HepG2 (cell line): ENCODE measurements at regions not wholly inside any gene's neighbourhood (a gene's known extent, or its start where the extent isn't known, plus 50 kb on each side); places are given as distances from the start of the nearest gene placed in this dataset.

Experiments used
- ATAC-seq: fragments of 200-7000 bp; cut with Tn5 transposase; 3 replicates; pipeline ENCODE4 v1.9.1; 2020; ENCODE audit warnings: mild to moderate bottlenecking, moderate library complexity
- BruUV-seq: library from RNA; stranded (reverse); fragments of 400-500 nt; replicated peaks from 2 replicates; lab custom pipeline; 2021; lab: Mats Ljungman, UMichigan
- CTCF ChIA-PET: fragments of 300-600 bp; formaldehyde crosslinking; extraction: SDS; loops from one replicate; lab custom pipeline; 2021; ENCODE audit warnings: low total read pairs, inconsistent platforms, low intra/inter-chr PET ratio; lab: Yijun Ruan, JAX
- POLR2A ChIA-PET: fragments of 350-600 bp; sonication (Branson Sonifier 250); formaldehyde crosslinking; loops from one replicate; lab custom pipeline; 2020; ENCODE audit warnings: antibody characterized with exemption, inconsistent platforms; lab: Yijun Ruan, JAX
- DNase-seq: peaks from one replicate; pipeline ENCODE4 v3.0.0-alpha.2; 2015; ENCODE audit warnings: low spot score
- FAIRE-seq: peaks from 3 replicates; lab custom pipeline; 2011; peaks lifted over from hg19 to GRCh38; lab: Jason Lieb, UNC
- H2AFZ ChIP-seq: one replicate; pipeline ENCODE4 v1.6.1; 2011; ENCODE audit warnings: low read length, inconsistent platforms
- H3K27ac ChIP-seq: fragments of 300-600 bp; 3 replicates; pipeline ENCODE4 v1.8.0; 2011; ENCODE audit warnings: mixed run types, mild to moderate bottlenecking, mixed read lengths, low read length, inconsistent platforms; ENCODE audit not compliant: insufficient read depth; ENCODE audit errors: extremely low read length
- H3K27me3 ChIP-seq, 2 experiments: fragments of 200-600 bp in 1 of 2; 2 replicates in 1 of 2; 3 replicates in 1 of 2; pipeline versions ENCODE4 v1.6.0 to v1.8.0; 2011; ENCODE audit warnings: low read length in 2 of 2, mild to moderate bottlenecking in 2 of 2, moderate library complexity in 2 of 2, inconsistent platforms in 1 of 2; ENCODE audit not compliant: insufficient read depth in 2 of 2, control insufficient read depth in 1 of 2
- H3K36me3 ChIP-seq, 2 experiments: fragments of 200-600 bp in 1 of 2; replicated peaks in 1 of 2; 2 replicates in 1 of 2; 3 replicates in 1 of 2; pipeline versions ENCODE4 v1.5.1 to v1.8.0; 2011; ENCODE audit warnings: low read length in 2 of 2, inconsistent platforms in 1 of 2; ENCODE audit not compliant: insufficient read depth in 2 of 2, control insufficient read depth in 1 of 2
- H3K4me1 ChIP-seq: 2 replicates; pipeline ENCODE4 v1.5.1; 2012; ENCODE audit warnings: low read length, inconsistent platforms; ENCODE audit not compliant: insufficient read depth
- H3K4me2 ChIP-seq: 2 replicates; pipeline ENCODE4 v1.6.0; 2011; ENCODE audit warnings: low read depth, low read length, inconsistent platforms
- H3K4me3 ChIP-seq, 3 experiments: fragments of 200-600 bp in 1 of 3; sonication (generic), shearing (Covaris generic) in 1 of 3; replicated peaks in 1 of 3; 2 replicates each; pipeline ENCODE4 v1.5.1; 2011 to 2016; ENCODE audit warnings: low read length in 3 of 3, inconsistent platforms in 2 of 3, low read depth in 2 of 3, mild to moderate bottlenecking in 2 of 3, control low read depth in 1 of 3, mixed read lengths in 1 of 3; ENCODE audit not compliant: insufficient read depth in 1 of 3
- H3K79me2 ChIP-seq: one replicate; pipeline ENCODE4 v1.6.1; 2011; ENCODE audit warnings: low read length, inconsistent platforms; ENCODE audit not compliant: insufficient read depth
- H3K9ac ChIP-seq: 2 replicates; pipeline ENCODE4 v1.6.0; 2011; ENCODE audit warnings: mild to moderate bottlenecking, low read depth, low read length, inconsistent platforms; ENCODE audit not compliant: insufficient read depth
- H3K9me3 ChIP-seq: 2 replicates; pipeline ENCODE4 v1.5.1; 2012; ENCODE audit warnings: mild to moderate bottlenecking, low read length
- H4K20me1 ChIP-seq: 2 replicates; pipeline ENCODE4 v1.6.0; 2011; ENCODE audit warnings: inconsistent platforms, mild to moderate bottlenecking, low read length, moderate library complexity; ENCODE audit not compliant: insufficient read depth
- ATF1 ChIP-seq: IDR thresholded peaks from 2 replicates; pipeline ENCODE4 v1.6.1; 2016; ENCODE audit warnings: mild to moderate bottlenecking, control low read depth
- CAMTA2 ChIP-seq: sonication (generic); formaldehyde crosslinking; IDR thresholded peaks from 2 replicates; pipeline ENCODE4 v1.4.0; 2020; ENCODE audit warnings: mild to moderate bottlenecking, missing genetic modification reagents, borderline replicate concordance
- ELF1 ChIP-seq: sonication (generic); formaldehyde crosslinking; IDR thresholded peaks from 2 replicates; pipeline ENCODE4 v1.4.0; 2020; ENCODE audit warnings: missing genetic modification reagents
- ERF ChIP-seq: IDR thresholded peaks from 2 replicates; pipeline ENCODE4 v1.6.1; 2018; ENCODE audit warnings: missing biosample characterization, missing genetic modification reagents
- FOXK1 ChIP-seq: sonication (generic); formaldehyde crosslinking; IDR thresholded peaks from 2 replicates; pipeline ENCODE4 v1.4.0; 2020; ENCODE audit warnings: low read depth, missing genetic modification reagents, borderline replicate concordance
- HMG20A ChIP-seq: IDR thresholded peaks from 2 replicates; pipeline ENCODE4 v1.6.1; 2016; ENCODE audit warnings: borderline replicate concordance
- KAT8 ChIP-seq: IDR thresholded peaks from 2 replicates; pipeline ENCODE4 v1.6.1; 2016; ENCODE audit warnings: missing genetic modification reagents, missing compliant biosample characterization
- RAD21 ChIP-seq: fragments of 450-650 bp; formaldehyde crosslinking; IDR thresholded peaks from 2 replicates; pipeline ENCODE4 v1.5.0; 2020; ENCODE audit warnings: mild to moderate bottlenecking
- RBM39 ChIP-seq: fragments of 200-400 bp; formaldehyde crosslinking; IDR thresholded peaks from one replicate; pipeline ENCODE4 v1.6.1; 2018; ENCODE audit warnings: antibody characterized with exemption, mild to moderate bottlenecking, low read depth, low read length; ENCODE audit not compliant: poor library complexity, severe bottlenecking
- RELA ChIP-seq: sonication (generic); formaldehyde crosslinking; IDR thresholded peaks from 2 replicates; pipeline ENCODE4 v1.4.0; 2020; ENCODE audit warnings: missing genetic modification reagents
- ZFX ChIP-seq: sonication (generic); formaldehyde crosslinking; IDR thresholded peaks from 2 replicates; pipeline ENCODE4 v1.4.0; 2020; ENCODE audit warnings: mild to moderate bottlenecking, low read depth, missing genetic modification reagents, moderate library complexity
- ZFY ChIP-seq: sonication (generic); formaldehyde crosslinking; IDR thresholded peaks from 2 replicates; pipeline ENCODE4 v1.4.0; 2020; ENCODE audit warnings: missing genetic modification reagents
- ZNF329 ChIP-seq: sonication (generic); formaldehyde crosslinking; IDR thresholded peaks from 2 replicates; pipeline ENCODE4 v1.9.0; 2021; ENCODE audit warnings: low read depth, mild to moderate bottlenecking, missing genetic modification reagents
- ZNF652 ChIP-seq: IDR thresholded peaks from 2 replicates; pipeline ENCODE4 v1.6.1; 2016; ENCODE audit warnings: low read depth, borderline replicate concordance
- ZNF660 ChIP-seq: sonication (generic); formaldehyde crosslinking; IDR thresholded peaks from 2 replicates; pipeline ENCODE4 v1.5.1; 2020; ENCODE audit warnings: mild to moderate bottlenecking, low read depth, missing genetic modification reagents, borderline replicate concordance
- ZNF878 ChIP-seq: sonication (generic); formaldehyde crosslinking; IDR thresholded peaks from 2 replicates; pipeline ENCODE4 v1.8.1; 2023; ENCODE audit warnings: mild to moderate bottlenecking, missing genetic modification reagents, moderate library complexity
- ZNF883 ChIP-seq: sonication (generic); formaldehyde crosslinking; IDR thresholded peaks from 2 replicates; pipeline ENCODE4 v1.5.1; 2020; ENCODE audit warnings: mild to moderate bottlenecking, missing genetic modification reagents; ENCODE audit errors: not compliant biosample characterization
- WGBS: methylation state at CpG from one replicate; pipeline ENCODE4 v1.1.6; 2017; ENCODE audit warnings: low lambda C conversion rate; 5-methylcytosine and 5-hydroxymethylcytosine counted together
- in situ Hi-C: cut with HindIII; loops from 2 replicates; pipeline ENCODE4 v1.10.0; 2017; ENCODE audit warnings: low pct_unique_long_range_greater_than_20kb; ENCODE audit not compliant: extremely low pct_ligation_motif_present
- intact Hi-C: fragments of 100-400 bp; cut with micrococcal nuclease; formaldehyde crosslinking; loops from one replicate; pipeline ENCODE4 v1.10.0; 2022; ENCODE audit not compliant: unreplicated experiment
- TF ChIP-seq, protein P1 (sequence below): sonication (generic); formaldehyde crosslinking; IDR thresholded peaks from 2 replicates; pipeline ENCODE4 v1.8.0; 2022; ENCODE audit warnings: missing genetic modification reagents, low read depth, mild to moderate bottlenecking, borderline replicate concordance
- TF ChIP-seq, protein P2 (sequence below): IDR thresholded peaks from 2 replicates; pipeline ENCODE4 v1.6.1; 2016; ENCODE audit warnings: missing compliant biosample characterization, missing genetic modification reagents, borderline replicate concordance

DNA sequence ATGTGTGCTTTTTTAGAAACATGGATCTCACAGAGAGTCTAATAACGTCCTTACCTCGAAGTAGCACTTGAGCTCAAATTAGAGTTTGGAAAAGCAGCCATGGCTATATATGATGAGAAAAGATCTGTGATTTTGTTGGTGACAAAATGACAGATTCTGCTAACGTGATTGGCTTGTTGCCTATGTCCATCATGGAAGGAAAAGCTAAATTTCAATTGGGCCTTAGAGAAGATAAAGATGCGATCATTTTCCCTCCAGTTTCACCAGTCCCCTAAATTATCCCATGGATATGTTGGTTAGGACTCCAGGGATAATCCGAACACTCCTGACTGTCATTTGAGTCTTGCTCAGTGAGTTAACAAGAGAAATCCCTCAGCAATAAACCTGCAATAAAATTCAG lies 175.8 kb downstream of the C16orf95 start:
- Histone ChIP-seq H3K9ac (no peak overlapping the region), H4K20me1 (no peaks in the 10 kb centered on the region), H3K79me2 (no peaks in the 10 kb centered on the region), H3K36me3 (no peaks in the 10 kb centered on the region), H3K27ac (no peak overlapping the region), H3K4me1 (no peaks in the 10 kb centered on the region), H2AFZ (no peak overlapping the region), H3K4me2 (no peak overlapping the region), H3K9me3 (no peaks in the 10 kb centered on the region), H3K4me3 (no peak overlapping the region), H3K27me3 (no peaks in the 10 kb centered on the region)
- no TSS peak for BruUV-seq
- WGBS, result 13% methylated on average over 5 of the region's 5 CpGs
- intact Hi-C loops, result no loop called here
- in situ Hi-C loops, result no loop called here
- ChIA-PET POLR2A (no interaction called here), CTCF (no interaction called here)
- no peak for ATAC-seq
- no peak for DNase-seq
- no peak for FAIRE-seq
- TF ChIP-seq RBM39, result no peak
- no peak for TF ChIP-seq HMG20A
- no peak for TF ChIP-seq CAMTA2 (CRISPR knock-in tag)
- no peak for TF ChIP-seq ZFX (CRISPR knock-in tag)
- no peak for TF ChIP-seq ZFY (CRISPR knock-in tag)
- TF ChIP-seq ZNF652 (CRISPR knock-in tag), result no peak

DNA sequence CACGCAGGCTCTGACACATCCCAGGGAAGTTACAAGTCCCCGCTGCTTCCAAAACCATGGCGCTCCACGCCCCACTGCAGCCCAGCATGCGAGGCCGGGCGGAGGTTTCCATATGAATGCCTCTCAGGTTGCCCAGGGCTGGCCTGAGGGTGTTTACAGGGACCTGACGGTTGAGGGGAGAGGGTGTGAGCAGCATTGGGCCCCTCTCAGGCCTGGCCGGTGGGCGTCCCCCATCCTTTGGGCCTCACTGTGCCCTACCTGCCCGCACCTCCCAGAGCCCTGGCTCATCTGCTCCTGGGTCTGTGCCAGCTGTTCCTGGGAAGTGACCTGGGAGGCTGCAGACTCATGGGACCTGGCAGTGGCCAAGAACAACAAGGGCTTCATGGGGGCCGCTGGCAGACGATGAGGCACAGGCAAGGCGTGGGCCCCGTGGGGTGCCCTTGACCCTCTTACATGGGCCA lies 173.5 kb downstream of the C16orf95 start:
- H3K27ac ChIP-seq, result no peak overlapping the region
- H3K4me3 ChIP-seq, result no peak overlapping the region
- H3K27me3 ChIP-seq, result no peaks in the 10 kb centered on the region
- H3K9me3 ChIP-seq, result no peaks in the 10 kb centered on the region
- intact Hi-C loops (no loop called here), in situ Hi-C loops (no loop called here)
- H2AFZ ChIP-seq, result no peak overlapping the region
- FAIRE-seq (no peak), DNase-seq (no peak), ATAC-seq (no peak)
- no peak overlapping the region for H3K4me2 ChIP-seq
- no peaks in the 10 kb centered on the region for H3K4me1 ChIP-seq
- ChIA-PET CTCF (no interaction called here), POLR2A (no interaction called here)
- H3K9ac ChIP-seq, result no peak overlapping the region
- BruUV-seq, result no TSS peak
- H3K79me2 ChIP-seq, result no peaks in the 10 kb centered on the region
- 32% methylated on average over 11 of the region's 15 CpGs for WGBS
- no peaks in the 10 kb centered on the region for H3K36me3 ChIP-seq
- no peaks in the 10 kb centered on the region for H4K20me1 ChIP-seq
- TF ChIP-seq KAT8 (CRISPR knock-in tag), result no peak
- TF ChIP-seq RAD21, result no peak
- TF ChIP-seq, protein P1, sequence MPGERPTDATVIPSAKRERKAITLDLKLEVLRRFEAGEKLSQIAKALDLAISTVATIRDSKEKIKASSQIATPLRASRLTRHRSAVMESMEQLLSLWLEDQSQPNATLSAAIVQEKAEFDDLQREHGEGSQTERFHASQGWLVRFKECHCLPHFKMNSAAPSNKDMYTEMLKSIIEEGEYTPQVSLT (CRISPR knock-in tag), result no peak
- TF ChIP-seq ZNF878 (CRISPR knock-in tag), result no peak
- no peak for TF ChIP-seq ZNF660 (CRISPR knock-in tag)
- TF ChIP-seq ATF1 (CRISPR knock-in tag), result no peak
- TF ChIP-seq ZNF329 (CRISPR knock-in tag), result no peak
- TF ChIP-seq ELF1, result no peak
- TF ChIP-seq FOXK1 (CRISPR knock-in tag), result no peak
- TF ChIP-seq, protein P2, sequence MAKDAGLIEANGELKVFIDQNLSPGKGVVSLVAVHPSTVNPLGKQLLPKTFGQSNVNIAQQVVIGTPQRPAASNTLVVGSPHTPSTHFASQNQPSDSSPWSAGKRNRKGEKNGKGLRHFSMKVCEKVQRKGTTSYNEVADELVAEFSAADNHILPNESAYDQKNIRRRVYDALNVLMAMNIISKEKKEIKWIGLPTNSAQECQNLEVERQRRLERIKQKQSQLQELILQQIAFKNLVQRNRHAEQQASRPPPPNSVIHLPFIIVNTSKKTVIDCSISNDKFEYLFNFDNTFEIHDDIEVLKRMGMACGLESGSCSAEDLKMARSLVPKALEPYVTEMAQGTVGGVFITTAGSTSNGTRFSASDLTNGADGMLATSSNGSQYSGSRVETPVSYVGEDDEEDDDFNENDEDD (CRISPR knock-in tag), result no peak
- no peak for TF ChIP-seq ERF (CRISPR knock-in tag)
- TF ChIP-seq ZNF883 (CRISPR knock-in tag), result no peak
- no peak for TF ChIP-seq RELA (CRISPR knock-in tag)
